Suprapubic skin (tissue), 3 donors: ENCODE measurements at regions not wholly inside any gene's neighbourhood (a gene's known extent, or its start where the extent isn't known, plus 50 kb on each side); places are given as distances from the start of the nearest gene placed in this dataset.

Source experiments
- POLR2A ChIP-seq, 2 donors: fragments of 450-650 bp; IDR thresholded peaks; one replicate each; pipeline ENCODE4 v1.6.1; 2017; ENCODE audit warnings: antibody characterized with exemption in 2 of 2, mild to moderate bottlenecking in 2 of 2, moderate library complexity in 2 of 2
- TF ChIP-seq, protein P1 (sequence below), 2 donors: fragments of 200-600 bp in 1 of 2; fragments of 450-650 bp in 1 of 2; sonication (generic) in 1 of 2; IDR thresholded peaks; one replicate each; pipeline ENCODE4 v1.5.1; 2016 to 2019; ENCODE audit warnings: antibody characterized with exemption in 2 of 2, mild to moderate bottlenecking in 1 of 2, moderate library complexity in 1 of 2

DNA sequence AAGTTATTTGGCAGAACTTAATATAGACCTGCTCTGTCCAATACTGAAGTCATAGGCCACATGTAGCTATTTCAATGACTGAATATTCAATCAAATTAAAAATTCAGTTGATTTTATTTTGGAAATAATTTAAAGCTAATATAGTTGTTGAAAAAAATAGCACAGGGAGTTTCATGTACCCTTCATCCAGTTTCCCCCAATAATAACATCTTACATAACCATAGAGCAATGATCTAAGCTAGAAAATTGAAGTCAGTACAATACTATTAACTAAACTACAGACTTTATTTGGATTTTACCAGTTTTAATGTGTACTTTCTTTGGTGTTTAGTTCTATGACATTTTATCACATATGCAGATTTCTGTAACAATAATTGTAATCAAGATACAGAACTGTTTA, 212.2 kb upstream of the HDDC2 start:
- TF ChIP-seq, protein P1, sequence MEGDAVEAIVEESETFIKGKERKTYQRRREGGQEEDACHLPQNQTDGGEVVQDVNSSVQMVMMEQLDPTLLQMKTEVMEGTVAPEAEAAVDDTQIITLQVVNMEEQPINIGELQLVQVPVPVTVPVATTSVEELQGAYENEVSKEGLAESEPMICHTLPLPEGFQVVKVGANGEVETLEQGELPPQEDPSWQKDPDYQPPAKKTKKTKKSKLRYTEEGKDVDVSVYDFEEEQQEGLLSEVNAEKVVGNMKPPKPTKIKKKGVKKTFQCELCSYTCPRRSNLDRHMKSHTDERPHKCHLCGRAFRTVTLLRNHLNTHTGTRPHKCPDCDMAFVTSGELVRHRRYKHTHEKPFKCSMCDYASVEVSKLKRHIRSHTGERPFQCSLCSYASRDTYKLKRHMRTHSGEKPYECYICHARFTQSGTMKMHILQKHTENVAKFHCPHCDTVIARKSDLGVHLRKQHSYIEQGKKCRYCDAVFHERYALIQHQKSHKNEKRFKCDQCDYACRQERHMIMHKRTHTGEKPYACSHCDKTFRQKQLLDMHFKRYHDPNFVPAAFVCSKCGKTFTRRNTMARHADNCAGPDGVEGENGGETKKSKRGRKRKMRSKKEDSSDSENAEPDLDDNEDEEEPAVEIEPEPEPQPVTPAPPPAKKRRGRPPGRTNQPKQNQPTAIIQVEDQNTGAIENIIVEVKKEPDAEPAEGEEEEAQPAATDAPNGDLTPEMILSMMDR (IDR thresholded peaks at IDR 0.05): no peak
- TF ChIP-seq POLR2A (IDR thresholded peaks at IDR 0.05): no peak
